OCI-LY1 (cell line): ENCODE measurements at regions not wholly inside any gene's neighbourhood (a gene's known extent, or its start where the extent isn't known, plus 50 kb on each side); places are given as distances from the start of the nearest gene placed in this dataset.

Source experiments
- H2AFZ ChIP-seq: fragments of 200-600 bp; sonication (generic), shearing (Covaris generic); 2 replicates; pipeline ENCODE4 v1.6.0; 2014; ENCODE audit warnings: antibody characterized with exemption, mild to moderate bottlenecking, low read length
- H3F3A ChIP-seq: fragments of 200-600 bp; sonication (generic), shearing (Covaris generic); 2 replicates; pipeline ENCODE4 v1.6.0; 2014; ENCODE audit warnings: mild to moderate bottlenecking, antibody characterized with exemption, low read length, moderate library complexity; ENCODE audit not compliant: insufficient read depth
- H3K27ac ChIP-seq: fragments of 200-600 bp; sonication (generic); 2 replicates; pipeline ENCODE4 v1.5.1; 2014; ENCODE audit warnings: low read length, mixed run types, mild to moderate bottlenecking, low read depth; ENCODE audit not compliant: poor library complexity, severe bottlenecking
- H3K27me3 ChIP-seq: fragments of 200-600 bp; sonication (generic); 2 replicates; pipeline ENCODE4 v1.6.0; 2014; ENCODE audit warnings: antibody characterized with exemption, mild to moderate bottlenecking, low read length, moderate library complexity; ENCODE audit not compliant: insufficient read depth
- H3K36me3 ChIP-seq: fragments of 200-600 bp; sonication (generic); 2 replicates; pipeline ENCODE4 v1.6.1; 2014; ENCODE audit warnings: mild to moderate bottlenecking, antibody characterized with exemption, low read length, moderate library complexity, mixed read lengths; ENCODE audit not compliant: insufficient read depth
- H3K4me1 ChIP-seq: fragments of 200-600 bp; sonication (generic); 2 replicates; pipeline ENCODE4 v1.5.1; 2014; ENCODE audit warnings: mild to moderate bottlenecking, low read length, moderate library complexity; ENCODE audit not compliant: insufficient read depth, severe bottlenecking
- H3K4me2 ChIP-seq: fragments of 200-600 bp; sonication (generic), shearing (Covaris generic); 2 replicates; pipeline ENCODE4 v1.6.1; 2014; ENCODE audit warnings: low read length
- H3K4me3 ChIP-seq: fragments of 200-600 bp; sonication (generic); 2 replicates; pipeline ENCODE4 v1.5.1; 2014; ENCODE audit warnings: low read length, low read depth, mild to moderate bottlenecking, mixed read lengths; ENCODE audit not compliant: poor library complexity, severe bottlenecking
- H3K79me2 ChIP-seq: fragments of 200-600 bp; shearing (Covaris generic); 2 replicates; pipeline ENCODE4 v1.6.1; 2016; ENCODE audit warnings: mixed run types, low read length, mixed read lengths; ENCODE audit not compliant: insufficient read depth
- H3K9ac ChIP-seq: fragments of 200-600 bp; sonication (generic), shearing (Covaris generic); 2 replicates; pipeline ENCODE4 v1.6.1; 2014; ENCODE audit warnings: mild to moderate bottlenecking, low read length, mixed read lengths
- H3K9me2 ChIP-seq: fragments of 200-600 bp; sonication (generic), shearing (Covaris generic); 2 replicates; pipeline ENCODE4 v1.6.1; 2014; ENCODE audit warnings: low read depth, mild to moderate bottlenecking, low read length, mixed read lengths
- H3K9me3 ChIP-seq: fragments of 200-600 bp; shearing (Covaris generic); 2 replicates; pipeline ENCODE4 v1.6.1; 2014; ENCODE audit warnings: low read length, mixed read lengths
- H4K20me1 ChIP-seq: fragments of 200-600 bp; sonication (generic), shearing (Covaris generic); 2 replicates; pipeline ENCODE4 v1.6.0; 2016; ENCODE audit warnings: mild to moderate bottlenecking, low read length; ENCODE audit not compliant: insufficient read depth
- CTCF ChIP-seq: fragments of 200-600 bp; sonication (generic), shearing (Covaris generic); IDR thresholded peaks from 2 replicates; pipeline ENCODE4 v1.5.1; 2017; ENCODE audit warnings: mild to moderate bottlenecking, antibody characterized with exemption, low read length, moderate library complexity, mixed read lengths
- EZH2 ChIP-seq: fragments of 200-600 bp; sonication (generic), shearing (Covaris generic); IDR thresholded peaks from 2 replicates; pipeline ENCODE4 v1.8.0; 2017; ENCODE audit warnings: borderline replicate concordance, mixed run types, mild to moderate bottlenecking, antibody characterized with exemption, low read length, moderate library complexity, mixed read lengths

DNA sequence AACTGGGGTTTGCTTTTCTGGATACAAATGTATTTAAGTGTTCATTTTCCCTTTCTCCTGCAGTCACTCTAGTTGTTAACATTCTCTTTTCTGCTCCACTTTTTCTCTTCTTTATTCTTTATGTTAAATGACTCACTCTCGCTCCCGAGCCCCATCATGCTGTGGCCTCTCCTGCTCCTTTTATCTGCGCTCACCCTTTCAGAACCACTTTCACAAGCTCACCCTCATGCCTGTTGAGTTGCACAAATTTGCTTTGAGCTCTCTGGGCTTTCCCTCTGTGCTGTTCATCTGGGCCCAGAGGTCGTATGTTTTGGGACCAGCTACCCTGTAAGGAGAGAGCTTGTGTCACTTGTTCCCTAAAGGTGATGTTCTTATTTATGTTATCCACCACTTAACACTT is 98.1 kb upstream of the ASCC3 start:
- Histone ChIP-seq H3K4me1 (no peaks in the 10 kb centered on the region), H3K9me3 (no peaks in the 10 kb centered on the region), H3K9ac (no peak overlapping the region), H3F3A (no peaks in the 10 kb centered on the region), H3K4me3 (no peak overlapping the region), H3K36me3 (no peaks in the 10 kb centered on the region), H3K27me3 (no peaks in the 10 kb centered on the region), H3K9me2 (no peaks in the 10 kb centered on the region), H4K20me1 (no peaks in the 10 kb centered on the region), H3K27ac (no peak overlapping the region), H3K4me2 (no peak overlapping the region), H2AFZ (no peak overlapping the region), H3K79me2 (no peaks in the 10 kb centered on the region)
- TF ChIP-seq EZH2 (no peak), CTCF (no peak)

DNA sequence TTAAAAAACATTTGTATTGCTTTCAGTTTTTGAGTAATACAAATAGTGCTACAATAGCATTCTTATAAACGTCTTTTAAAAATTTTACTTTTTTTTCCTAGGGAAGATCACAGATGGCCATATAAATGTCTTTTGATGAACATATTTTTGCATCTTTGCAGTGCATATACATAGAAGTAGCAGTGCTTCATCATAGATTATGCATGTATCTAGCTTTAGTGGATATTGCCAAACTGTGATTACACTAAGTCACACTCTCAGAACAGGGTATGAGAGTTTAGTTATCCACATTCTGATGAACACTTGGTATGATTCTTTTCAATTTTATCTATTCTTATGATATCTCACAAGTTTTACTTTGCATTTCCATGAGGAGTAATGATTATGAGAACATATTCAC is 99.8 kb upstream of the ASCC3 start:
- Histone ChIP-seq H3K9ac (no peak overlapping the region), H4K20me1 (no peaks in the 10 kb centered on the region), H3K4me1 (no peaks in the 10 kb centered on the region), H3K4me3 (no peak overlapping the region), H3K9me2 (no peaks in the 10 kb centered on the region), H3F3A (no peaks in the 10 kb centered on the region), H3K79me2 (no peaks in the 10 kb centered on the region), H3K4me2 (no peak overlapping the region), H3K9me3 (no peaks in the 10 kb centered on the region), H2AFZ (no peak overlapping the region), H3K27me3 (no peaks in the 10 kb centered on the region), H3K36me3 (no peaks in the 10 kb centered on the region), H3K27ac (no peak overlapping the region)
- TF ChIP-seq EZH2 (no peak), CTCF (no peak)

GRCh38 chr6:100986921-100987320 is 105.8 kb upstream of the ASCC3 start:
- H3F3A ChIP-seq = no peaks in the 10 kb centered on the region
- H3K27ac ChIP-seq = no peak overlapping the region
- H3K9me3 ChIP-seq = no peaks in the 10 kb centered on the region
- no peak overlapping the region for H3K4me3 ChIP-seq
- no peaks in the 10 kb centered on the region for H3K4me1 ChIP-seq
- H2AFZ ChIP-seq = no peak overlapping the region
- no peaks in the 10 kb centered on the region for H3K79me2 ChIP-seq
- H3K36me3 ChIP-seq = no peaks in the 10 kb centered on the region
- no peaks in the 10 kb centered on the region for H4K20me1 ChIP-seq
- no peaks in the 10 kb centered on the region for H3K9me2 ChIP-seq
- H3K9ac ChIP-seq = no peak overlapping the region
- TF ChIP-seq CTCF (no peak), EZH2 (no peak)
- no peaks in the 10 kb centered on the region for H3K27me3 ChIP-seq
- no peak overlapping the region for H3K4me2 ChIP-seq
